ENCODE measurements at regions not wholly inside any gene's neighbourhood (a gene's known extent, or its start where the extent isn't known, plus 50 kb on each side); places are given as distances from the start of the nearest gene placed in this dataset.

- TF ChIP-seq EZH2 (IDR thresholded peaks at IDR 0.05; ENCODE audit: low read length), result no peak
- TF ChIP-seq CTCF (optimal IDR thresholded peaks at IDR 0.05 in 1 of 3, IDR thresholded peaks at IDR 0.05 in 1 of 3, conservative IDR thresholded peaks at IDR 0.05 in 1 of 3; ENCODE audit: extremely low read depth in 1 of 3, insufficient read depth in 2 of 3, low read length in 3 of 3), result no peak
These were observed 59.8 kb upstream of the CACNA2D3 start for GRCh38 chr3:54062546-54062945.
